CD14-positive monocyte (primary cell): ENCODE measurements at regions not wholly inside any gene's neighbourhood (a gene's known extent, or its start where the extent isn't known, plus 50 kb on each side); places are given as distances from the start of the nearest gene placed in this dataset.

Experiments
- DNase-seq, 3 donors: peaks; one replicate each; pipeline ENCODE4 v3.0.0-alpha.2; 2011 to 2022
- H2AFZ ChIP-seq: 2 replicates; pipeline ENCODE4 v1.6.0; 2012; ENCODE audit warnings: mild to moderate bottlenecking, low read depth, low read length, inconsistent platforms; ENCODE audit not compliant: insufficient read depth, poor library complexity, severe bottlenecking
- H3K27ac ChIP-seq, 2 donors: 1 replicate in 1 of 2; 2 replicates in 1 of 2; pipeline ENCODE4 v1.5.1; 2012 to 2013; ENCODE audit warnings: low read length in 2 of 2, control low read depth in 1 of 2, inconsistent platforms in 1 of 2, low read depth in 1 of 2, mild to moderate bottlenecking in 1 of 2
- H3K27me3 ChIP-seq, 2 donors: one replicate each; pipeline versions ENCODE4 v1.6.0 to v1.6.1; 2011 to 2013; ENCODE audit warnings: low read length in 2 of 2; ENCODE audit not compliant: control insufficient read depth in 2 of 2, insufficient read depth in 2 of 2
- H3K36me3 ChIP-seq, 2 donors: replicated peaks in 1 of 2; 1 replicate in 1 of 2; 2 replicates in 1 of 2; pipeline versions ENCODE4 v1.5.1 to v1.6.1; 2012 to 2013; ENCODE audit warnings: low read length in 2 of 2, control low read depth in 1 of 2, inconsistent platforms in 1 of 2, mild to moderate bottlenecking in 1 of 2; ENCODE audit not compliant: insufficient read depth in 2 of 2, control insufficient read depth in 1 of 2
- H3K4me1 ChIP-seq, 2 donors: 1 replicate in 1 of 2; 2 replicates in 1 of 2; pipeline versions ENCODE4 v1.5.1 to v1.6.1; 2012 to 2013; ENCODE audit warnings: low read length in 2 of 2, control low read depth in 1 of 2, inconsistent platforms in 1 of 2, mild to moderate bottlenecking in 1 of 2, moderate library complexity in 1 of 2; ENCODE audit not compliant: insufficient read depth in 2 of 2, control insufficient read depth in 1 of 2
- H3K4me2 ChIP-seq: replicated peaks from 2 replicates; pipeline ENCODE3; 2012; ENCODE audit warnings: low read length, moderate library complexity, mild to moderate bottlenecking; ENCODE audit not compliant: poor library complexity, severe bottlenecking; ENCODE audit errors: extremely low read depth
- H3K4me3 ChIP-seq, 3 experiments: fragments of 200-600 bp in 1 of 3; sonication (generic) in 1 of 3; replicated peaks in 1 of 3; 1 replicate in 2 of 3; 2 replicates in 1 of 3; pipeline ENCODE4 v1.5.1; 2011 to 2013; ENCODE audit warnings: low read length in 3 of 3, mild to moderate bottlenecking in 3 of 3, control low read depth in 2 of 3, low read depth in 2 of 3, inconsistent platforms in 1 of 3, moderate library complexity in 1 of 3
- H3K79me2 ChIP-seq: 2 replicates; pipeline ENCODE4 v1.6.0; 2012; ENCODE audit warnings: mild to moderate bottlenecking, control low read depth, inconsistent platforms, low read length, moderate library complexity; ENCODE audit not compliant: insufficient read depth
- H3K9ac ChIP-seq: 2 replicates; pipeline ENCODE4 v1.6.0; 2017; ENCODE audit warnings: low read length, mild to moderate bottlenecking; ENCODE audit not compliant: insufficient read depth, poor library complexity, severe bottlenecking
- H3K9me3 ChIP-seq, 2 donors: replicated peaks in 1 of 2; 1 replicate in 1 of 2; 2 replicates in 1 of 2; pipeline versions ENCODE4 v1.5.1 to v1.6.1; 2012 to 2013; ENCODE audit warnings: low read length in 2 of 2, control low read depth in 1 of 2; ENCODE audit not compliant: control insufficient read depth in 1 of 2, insufficient read depth in 1 of 2
- H4K20me1 ChIP-seq: 2 replicates; pipeline ENCODE4 v1.6.0; 2012; ENCODE audit warnings: mild to moderate bottlenecking, low read length, control low read depth, moderate library complexity; ENCODE audit not compliant: insufficient read depth
- H3K27ac Mint-ChIP-seq, 7 donors: one replicate each; pipeline ENCODE4 v1.8.0; 2020; ENCODE audit warnings: mild to moderate bottlenecking in 7 of 7, mixed read lengths in 7 of 7, moderate library complexity in 6 of 7, inconsistent platforms in 2 of 7
- H3K27me3 Mint-ChIP-seq, 3 donors: one replicate each; pipeline ENCODE4 v1.8.0; 2021 to 2022; ENCODE audit warnings: low read depth in 3 of 3, mild to moderate bottlenecking in 3 of 3, mixed read lengths in 3 of 3, moderate library complexity in 3 of 3, inconsistent platforms in 1 of 3
- H3K36me3 Mint-ChIP-seq, 2 donors: one replicate each; pipeline ENCODE4 v1.8.0; 2020; ENCODE audit warnings: mixed read lengths in 2 of 2, inconsistent platforms in 1 of 2, mild to moderate bottlenecking in 1 of 2
- H3K4me1 Mint-ChIP-seq: one replicate; pipeline ENCODE4 v1.8.0; 2020; ENCODE audit warnings: mild to moderate bottlenecking, mixed read lengths
- H3K4me3 Mint-ChIP-seq, 2 donors: one replicate each; pipeline ENCODE4 v1.8.0; 2020; ENCODE audit warnings: mild to moderate bottlenecking in 2 of 2, mixed read lengths in 2 of 2, moderate library complexity in 1 of 2
- H3K9me3 Mint-ChIP-seq, 7 donors: one replicate each; pipeline ENCODE4 v1.8.0; 2020 to 2022; ENCODE audit warnings: mixed read lengths in 7 of 7, mild to moderate bottlenecking in 6 of 7, moderate library complexity in 6 of 7, inconsistent platforms in 2 of 7
- CTCF ChIP-seq: fragments of 200-600 bp; IDR thresholded peaks from one replicate; pipeline ENCODE4 v1.8.0; 2022; ENCODE audit warnings: antibody characterized with exemption, mild to moderate bottlenecking
- WGBS: methylation state at CpG from one replicate; pipeline ENCODE4 v1.1.5; 2013; ENCODE audit warnings: missing lambda C conversion rate; ENCODE audit not compliant: insufficient coverage; 5-methylcytosine and 5-hydroxymethylcytosine counted together
- intact Hi-C, 2 donors: fragments of 100-400 bp; cut with micrococcal nuclease; formaldehyde crosslinking; loops; one replicate each; pipeline versions ENCODE4 v1.15.0 to v1.15.1; 2023

GRCh38 chr16:5379954-5380353, 282.4 kb upstream of the EEF2KMT start:
- H3K27ac ChIP-seq = no peak overlapping the region
- Mint-ChIP-seq H3K4me3 (no peak overlapping the region), H3K27ac (no peak overlapping the region), H3K4me1 (no peaks in the 10 kb centered on the region), H3K36me3 (no peaks in the 10 kb centered on the region), H3K9me3 (peaks cover 0 to 10% (median 0%) of the 10 kb centered on the region in 7 donors), H3K27me3 (peaks cover 0 to 11% (median 6%) of the 10 kb centered on the region in 3 donors)
- no peak overlapping the region for H3K9ac ChIP-seq
- no peaks in the 10 kb centered on the region for H3K36me3 ChIP-seq
- TF ChIP-seq CTCF = no peak
- no peaks in the 10 kb centered on the region for H3K4me1 ChIP-seq
- no peaks in the 10 kb centered on the region for H3K27me3 ChIP-seq
- no peaks in the 10 kb centered on the region for H4K20me1 ChIP-seq
- no peaks in the 10 kb centered on the region for H3K79me2 ChIP-seq
- no peak for DNase-seq
- 76% methylated on average over 6 of the region's 10 CpGs for WGBS
- H3K4me2 ChIP-seq = no peak overlapping the region
- intact Hi-C loops = no loop called here
- no peak overlapping the region for H2AFZ ChIP-seq
- no peaks in the 10 kb centered on the region for H3K9me3 ChIP-seq
- H3K4me3 ChIP-seq = no peak overlapping the region

- H3K27me3 Mint-ChIP-seq = peaks cover 0 to 11% (median 6%) of the 10 kb centered on the region in 3 donors
- Histone ChIP-seq H3K4me1 (no peaks in the 10 kb centered on the region), H2AFZ (no peak overlapping the region), H3K27ac (no peak overlapping the region), H3K79me2 (no peaks in the 10 kb centered on the region), H3K4me3 (no peak overlapping the region), H4K20me1 (no peaks in the 10 kb centered on the region), H3K4me2 (no peak overlapping the region), H3K27me3 (no peaks in the 10 kb centered on the region), H3K9me3 (no peaks in the 10 kb centered on the region), H3K36me3 (no peaks in the 10 kb centered on the region), H3K9ac (no peak overlapping the region)
- peaks cover 0 to 7% (median 0%) of the 10 kb centered on the region in 7 donors for H3K9me3 Mint-ChIP-seq
- H3K4me1 Mint-ChIP-seq = no peaks in the 10 kb centered on the region
- no peak for TF ChIP-seq CTCF
- H3K27ac Mint-ChIP-seq = no peak overlapping the region
- no peak for DNase-seq
- WGBS = 79% methylated on average over 2 of the region's 4 CpGs
- H3K4me3 Mint-ChIP-seq = no peak overlapping the region
- intact Hi-C loops = no loop called here
- no peaks in the 10 kb centered on the region for H3K36me3 Mint-ChIP-seq
Measured at GRCh38 chr16:5378531-5378930, 280.9 kb upstream of the EEF2KMT start.
